Stimulated activated CD4-positive, alpha-beta T cell treated with anti-CD3 and anti-CD28 coated beads, Interleukin-15, amount 100 ng/mL, for 24 hours (primary cell): ENCODE measurements at regions not wholly inside any gene's neighbourhood (a gene's known extent, or its start where the extent isn't known, plus 50 kb on each side); places are given as distances from the start of the nearest gene placed in this dataset.
"Not testable (repeated sequence)": the region's sequence is repeated elsewhere in the genome, so short reads cannot be mapped to it uniquely, and the experiment has no call there.

Experiments used
- DNase-seq: peaks from one replicate; pipeline ENCODE4 v3.0.0-alpha.2; 2020

DNA sequence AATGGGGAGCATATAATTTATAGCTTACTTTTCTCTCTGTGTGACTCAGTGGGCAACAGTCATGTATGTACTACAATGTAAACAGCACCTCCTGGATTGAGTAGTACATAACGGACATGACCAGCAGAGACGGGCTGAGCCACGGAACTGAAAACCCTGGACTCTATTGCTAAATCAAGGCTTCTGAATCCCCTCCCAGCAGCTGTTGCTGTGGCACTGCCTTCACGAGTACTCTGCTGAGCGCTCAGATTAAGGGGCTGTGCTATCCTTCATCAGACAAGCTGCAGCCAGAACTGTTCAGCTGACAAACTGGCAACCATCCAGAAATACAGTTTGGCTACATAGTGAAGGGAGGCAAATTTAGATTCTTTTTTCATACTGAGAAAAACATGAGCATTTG lies 131.3 kb upstream of the CCDC180 start:
- no peak for DNase-seq

- not testable (repeated sequence) for DNase-seq
Observed at GRCh38 chr9:97168174-97168573, 129.2 kb upstream of the CTSV start.

- not testable (repeated sequence) for DNase-seq
Observed at GRCh38 chr9:97166496-97167138, 127.7 kb upstream of the CTSV start.

- no peak for DNase-seq
Observed at GRCh38 chr9:97160255-97160654, 121.3 kb upstream of the CTSV start.

GRCh38 chr9:97158722-97159121 lies 119.8 kb upstream of the CTSV start:
- DNase-seq: not testable (repeated sequence)

- not testable (repeated sequence) for DNase-seq
Observed at GRCh38 chr9:97155441-97155840, 116.5 kb upstream of the CTSV start.

- no peak for DNase-seq
Observed at GRCh38 chr9:97153967-97154366, 115.0 kb upstream of the CTSV start.

DNA sequence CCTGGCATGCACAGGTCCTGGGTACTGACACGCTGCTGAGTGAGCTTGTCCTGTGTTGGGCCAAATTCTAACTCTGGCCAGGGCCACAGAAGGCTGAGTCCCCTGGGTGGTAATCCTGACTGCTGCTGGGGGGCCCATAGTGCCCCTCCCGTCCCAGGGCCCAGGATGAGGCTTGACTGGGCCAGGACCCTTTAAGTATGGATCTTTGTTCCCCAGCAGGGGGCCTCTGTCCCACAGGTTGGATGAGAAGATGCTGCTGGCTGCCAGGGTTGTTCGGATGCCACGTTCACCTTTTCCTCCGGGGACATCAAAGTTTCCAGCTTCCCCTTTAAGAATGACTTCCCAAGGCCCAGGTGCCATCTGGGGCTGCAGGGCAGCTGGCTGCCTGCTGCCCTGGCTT lies 114.2 kb upstream of the CTSV start:
- not testable (repeated sequence) for DNase-seq

GRCh38 chr9:97150471-97150870 lies 111.5 kb upstream of the CTSV start:
- DNase-seq: not testable (repeated sequence)

GRCh38 chr9:97148428-97148827 lies 109.5 kb upstream of the CTSV start:
- DNase-seq: not testable (repeated sequence)

- DNase-seq: not testable (repeated sequence)
Observed at GRCh38 chr9:97145680-97146079, 106.7 kb upstream of the CTSV start.

DNA sequence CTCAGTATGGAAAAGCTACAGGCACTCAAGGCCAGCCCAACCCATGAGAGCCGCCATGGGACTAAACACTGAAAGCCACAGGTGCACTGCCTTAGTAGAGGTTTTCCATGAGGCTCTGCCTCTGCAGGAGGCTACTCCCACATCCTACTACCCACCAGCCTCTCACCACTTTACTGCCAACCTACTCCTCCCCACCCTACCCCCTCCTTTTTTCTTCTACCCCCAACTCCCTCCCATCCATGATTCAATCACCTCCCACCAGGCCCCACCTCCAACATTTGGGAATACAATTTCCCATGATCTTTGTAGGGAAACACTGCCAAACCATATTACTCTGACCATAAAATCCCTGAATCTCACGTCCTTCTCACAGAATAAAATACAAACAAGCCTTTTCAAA lies 101.6 kb upstream of the CTSV start:
- DNase-seq: no peak

- no peak for DNase-seq
Observed at GRCh38 chr9:97136421-97136820, 97.5 kb upstream of the CTSV start.

DNA sequence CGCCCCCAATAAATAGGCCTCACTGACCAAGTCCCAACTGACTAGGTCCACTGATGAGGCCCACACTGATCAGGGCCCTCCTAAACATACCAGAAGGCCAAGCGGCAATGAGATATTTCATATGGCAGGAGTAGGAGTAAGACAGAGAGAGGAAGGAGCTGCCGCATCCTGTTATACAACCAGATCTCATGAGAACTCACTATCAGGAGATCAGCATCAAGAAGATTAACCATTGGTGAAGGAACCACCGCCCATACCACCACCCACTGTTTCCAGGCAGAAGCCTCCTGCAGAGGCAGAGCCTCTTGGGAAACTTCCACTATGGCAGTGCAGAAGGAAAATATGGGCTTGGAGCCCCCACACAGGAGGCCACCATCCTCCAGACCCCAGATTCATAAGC lies 95.0 kb upstream of the CTSV start:
- not testable (repeated sequence) for DNase-seq

DNA sequence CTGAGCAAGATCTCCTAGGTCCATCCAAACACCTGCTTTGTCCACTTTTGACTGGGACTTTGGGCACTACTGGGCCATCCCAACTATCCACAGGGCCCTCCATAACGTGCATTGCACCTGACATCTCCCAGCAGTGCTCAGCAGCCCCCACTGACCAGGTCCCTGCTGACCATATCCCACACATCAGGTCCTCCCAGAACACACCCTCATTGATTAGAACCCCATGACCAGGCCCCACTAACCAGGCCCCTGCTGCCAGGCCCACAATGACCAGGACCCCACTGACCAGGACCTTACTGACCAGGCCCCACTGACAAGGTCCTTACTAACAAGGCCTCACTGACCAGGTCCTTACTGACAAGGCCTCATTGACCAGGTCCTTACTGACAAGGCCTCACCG lies 93.9 kb upstream of the CTSV start:
- DNase-seq: no peak

DNA sequence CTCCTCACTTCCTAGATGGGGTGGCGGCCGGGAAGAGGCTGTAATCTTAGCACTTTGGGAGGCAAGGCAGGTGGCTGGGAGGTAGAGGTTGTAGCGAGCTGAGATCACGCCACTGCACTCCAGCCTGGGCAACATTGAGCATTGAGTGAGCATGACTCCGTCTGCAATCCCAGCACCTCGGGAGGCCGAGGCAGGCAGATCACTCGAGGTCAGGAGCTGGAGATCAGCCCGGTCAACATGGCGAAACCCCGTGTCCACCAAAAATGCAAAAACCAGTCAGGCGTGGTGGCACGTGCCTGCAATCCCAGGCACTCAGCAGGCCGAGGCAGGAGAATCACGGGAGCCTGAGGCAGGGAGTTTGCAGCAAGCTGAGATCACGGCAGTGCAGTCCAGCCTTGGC lies 91.9 kb upstream of the CTSV start:
- not testable (repeated sequence) for DNase-seq

DNA sequence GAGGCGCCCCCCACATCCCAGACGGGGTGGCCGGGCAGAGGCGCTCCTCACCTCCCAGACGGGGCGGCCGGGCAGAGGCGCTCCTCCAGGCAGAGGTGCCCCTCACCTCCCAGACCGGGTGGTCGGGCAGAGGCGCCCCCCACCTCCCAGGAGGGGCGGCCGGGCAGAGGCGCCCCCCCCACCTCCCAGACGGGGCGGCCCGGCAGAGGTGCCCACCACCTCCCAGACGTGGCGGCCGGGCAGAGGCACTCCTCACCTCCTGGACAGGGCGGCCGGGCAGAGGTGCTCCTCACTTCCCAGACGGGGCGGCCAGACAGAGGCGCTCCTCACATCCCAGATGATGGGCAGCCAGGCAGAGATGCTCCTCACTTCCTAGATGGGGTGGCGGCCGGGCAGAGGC lies 91.4 kb upstream of the CTSV start:
- DNase-seq: not testable (repeated sequence)

DNA sequence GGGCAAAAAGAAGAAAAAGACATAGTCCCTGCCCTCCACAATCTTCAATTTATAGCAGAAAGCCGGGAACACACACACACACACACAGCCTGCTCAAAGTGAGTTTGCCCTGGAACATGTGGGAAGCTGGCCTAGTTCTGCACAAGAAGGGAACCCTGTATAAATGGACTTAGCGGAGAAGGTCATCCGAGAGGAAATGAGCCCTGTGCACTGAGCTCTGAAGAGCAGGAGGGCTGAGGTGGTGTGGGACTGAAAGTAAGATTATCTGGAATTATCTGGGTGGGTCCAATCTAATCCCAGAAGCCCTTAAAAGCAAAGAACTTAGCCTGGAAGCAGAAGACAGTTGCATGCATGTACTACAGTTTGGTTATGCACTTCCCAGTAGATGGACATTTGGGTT lies 90.0 kb upstream of the CTSV start:
- no peak for DNase-seq

DNA sequence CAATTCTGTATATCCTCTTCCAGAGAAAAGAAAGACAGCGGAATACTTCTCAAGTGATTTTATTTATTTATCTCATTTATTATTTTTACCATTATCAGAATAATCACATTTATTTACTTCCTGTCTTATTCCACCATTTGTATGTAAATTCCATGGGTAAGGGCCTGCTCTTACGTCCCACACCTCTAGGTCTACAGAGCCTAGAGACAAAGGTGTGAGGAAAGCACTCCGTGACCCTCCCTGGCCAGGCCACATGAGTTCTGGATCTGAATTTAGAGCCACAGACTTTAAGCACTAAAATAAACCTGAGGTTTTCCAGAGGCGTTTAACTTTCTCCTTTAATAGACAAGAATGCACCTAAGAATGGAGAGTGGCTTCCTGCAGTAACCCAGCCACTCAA lies 85.3 kb upstream of the CTSV start:
- no peak for DNase-seq

DNA sequence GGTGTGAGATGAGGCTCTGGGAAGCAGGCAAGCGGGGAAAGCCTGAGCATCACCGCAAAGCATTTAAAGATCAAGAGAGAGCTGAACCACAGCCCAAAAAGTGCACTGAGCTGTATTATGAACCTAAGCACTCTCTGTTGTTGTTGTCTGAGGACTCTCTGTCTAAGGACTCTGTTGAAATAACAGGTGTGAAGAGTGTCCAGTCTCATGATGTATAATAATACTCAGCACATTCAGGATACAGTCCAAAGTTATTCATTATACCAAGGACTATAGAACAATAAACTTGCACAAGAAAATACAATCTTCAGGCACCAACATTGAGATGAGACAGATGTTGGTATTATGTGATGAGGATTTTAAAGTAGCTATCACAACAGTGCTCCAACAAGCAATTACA lies 71.8 kb upstream of the CTSV start:
- DNase-seq: no peak

DNA sequence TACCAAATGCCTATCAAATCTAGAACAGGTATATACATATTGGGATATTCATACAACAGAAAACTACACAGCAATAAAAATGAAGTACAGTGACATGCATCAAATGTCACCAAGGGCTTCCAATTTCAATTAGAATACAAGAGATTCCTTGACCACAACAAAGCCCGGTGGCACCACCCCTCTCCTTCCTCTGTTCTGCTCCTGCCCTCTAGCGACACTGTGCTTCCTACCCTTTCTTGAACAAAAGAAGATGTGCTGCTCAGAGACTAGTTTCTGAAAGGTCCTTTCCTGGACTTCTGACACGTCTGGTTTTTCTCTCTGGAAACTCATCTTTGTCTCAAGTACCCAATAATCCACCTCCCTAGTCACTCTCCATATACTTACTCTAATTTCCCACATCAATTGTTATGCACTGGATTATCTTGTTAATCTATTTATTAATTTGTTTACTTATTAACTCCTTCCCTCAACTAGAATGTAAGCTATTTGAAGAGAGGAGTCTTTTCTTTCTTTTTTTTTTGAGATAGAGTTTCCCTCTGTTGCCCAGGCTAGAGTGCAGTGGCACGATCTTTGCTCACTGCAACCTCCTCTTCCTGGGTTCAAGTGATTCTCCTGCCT lies 70.4 kb upstream of the CTSV start:
- peak; percentile 63 for DNase-seq

GRCh38 chr9:97105220-97105619 lies 66.3 kb upstream of the CTSV start:
- not testable (repeated sequence) for DNase-seq

DNA sequence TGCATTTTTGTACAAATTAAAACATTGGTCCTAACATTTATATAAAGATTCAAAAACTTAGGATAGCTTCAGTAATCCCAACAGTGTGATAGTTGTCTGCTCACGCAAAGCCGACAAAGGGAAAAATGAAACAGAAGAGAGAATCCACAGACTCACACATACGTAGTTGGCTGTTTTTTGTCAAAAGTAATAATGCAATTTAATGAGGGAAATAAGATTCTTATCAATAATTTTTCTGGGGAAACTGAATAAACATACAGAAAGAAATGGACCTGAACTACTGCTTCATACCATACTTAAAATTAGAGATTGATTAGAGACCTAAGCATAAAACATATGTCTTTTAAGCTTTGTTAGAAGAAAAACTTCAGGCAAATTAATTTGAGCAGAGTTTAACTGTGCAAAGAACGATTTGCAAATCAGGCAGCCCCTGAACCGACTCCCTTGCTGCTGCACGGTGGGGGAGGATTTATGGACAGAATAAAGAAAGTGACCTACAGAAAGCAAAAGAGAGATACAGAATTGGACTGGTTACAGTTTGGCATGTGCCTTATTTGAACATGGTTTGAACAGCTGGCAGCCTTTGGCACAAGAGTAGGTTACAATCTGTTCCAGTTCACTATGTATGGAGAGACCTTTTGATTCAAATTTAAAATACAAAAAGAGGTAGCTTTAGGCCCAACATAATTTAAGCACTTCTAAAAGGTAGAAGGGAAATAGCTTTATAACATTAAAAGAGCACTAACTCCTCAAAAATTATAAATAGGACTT lies 64.9 kb upstream of the CTSV start:
- DNase-seq: not testable (repeated sequence)

- not testable (repeated sequence) for DNase-seq
Observed at GRCh38 chr9:97099540-97099939, 60.6 kb upstream of the CTSV start.
